HL-60 (cell line): ENCODE measurements at regions not wholly inside any gene's neighbourhood (a gene's known extent, or its start where the extent isn't known, plus 50 kb on each side); places are given as distances from the start of the nearest gene placed in this dataset.

Experiments used
- POLR2AphosphoS5 ChIP-seq: IDR thresholded peaks from 2 replicates; pipeline ENCODE4 v1.6.1; 2012; ENCODE audit warnings: low read depth
- TF ChIP-seq, protein P1 (sequence below): IDR thresholded peaks from one replicate; pipeline ENCODE4 v1.5.1; 2011; ENCODE audit warnings: low read length, control low read depth, inconsistent platforms; ENCODE audit not compliant: insufficient read depth
- TF ChIP-seq, protein P2 (sequence below): IDR thresholded peaks from 2 replicates; pipeline ENCODE4 v1.6.1; 2012; ENCODE audit warnings: low read depth; ENCODE audit not compliant: insufficient replicate concordance

DNA sequence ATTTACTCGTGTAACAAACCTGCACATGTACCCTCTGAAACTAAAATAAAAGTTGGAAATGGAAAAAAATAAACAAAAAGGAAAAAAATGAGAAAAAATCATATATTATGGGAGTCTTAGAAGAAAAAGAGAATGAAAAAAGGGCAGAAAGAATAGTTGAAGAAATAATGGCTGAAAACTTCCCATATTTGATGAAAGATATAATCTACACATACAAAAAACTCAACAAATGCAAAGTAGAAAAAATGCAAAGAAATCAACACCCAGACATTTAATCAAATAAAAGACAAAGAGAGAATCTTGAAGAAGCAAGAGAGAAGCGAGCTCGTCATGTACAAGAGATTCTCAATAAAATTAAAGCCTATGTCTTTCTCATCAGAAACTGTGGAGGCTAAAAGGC lies 73.8 kb downstream of the SLC25A46 start:
- TF ChIP-seq, protein P1, sequence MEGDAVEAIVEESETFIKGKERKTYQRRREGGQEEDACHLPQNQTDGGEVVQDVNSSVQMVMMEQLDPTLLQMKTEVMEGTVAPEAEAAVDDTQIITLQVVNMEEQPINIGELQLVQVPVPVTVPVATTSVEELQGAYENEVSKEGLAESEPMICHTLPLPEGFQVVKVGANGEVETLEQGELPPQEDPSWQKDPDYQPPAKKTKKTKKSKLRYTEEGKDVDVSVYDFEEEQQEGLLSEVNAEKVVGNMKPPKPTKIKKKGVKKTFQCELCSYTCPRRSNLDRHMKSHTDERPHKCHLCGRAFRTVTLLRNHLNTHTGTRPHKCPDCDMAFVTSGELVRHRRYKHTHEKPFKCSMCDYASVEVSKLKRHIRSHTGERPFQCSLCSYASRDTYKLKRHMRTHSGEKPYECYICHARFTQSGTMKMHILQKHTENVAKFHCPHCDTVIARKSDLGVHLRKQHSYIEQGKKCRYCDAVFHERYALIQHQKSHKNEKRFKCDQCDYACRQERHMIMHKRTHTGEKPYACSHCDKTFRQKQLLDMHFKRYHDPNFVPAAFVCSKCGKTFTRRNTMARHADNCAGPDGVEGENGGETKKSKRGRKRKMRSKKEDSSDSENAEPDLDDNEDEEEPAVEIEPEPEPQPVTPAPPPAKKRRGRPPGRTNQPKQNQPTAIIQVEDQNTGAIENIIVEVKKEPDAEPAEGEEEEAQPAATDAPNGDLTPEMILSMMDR = no peak
- no peak for TF ChIP-seq POLR2AphosphoS5
- TF ChIP-seq, protein P2, sequence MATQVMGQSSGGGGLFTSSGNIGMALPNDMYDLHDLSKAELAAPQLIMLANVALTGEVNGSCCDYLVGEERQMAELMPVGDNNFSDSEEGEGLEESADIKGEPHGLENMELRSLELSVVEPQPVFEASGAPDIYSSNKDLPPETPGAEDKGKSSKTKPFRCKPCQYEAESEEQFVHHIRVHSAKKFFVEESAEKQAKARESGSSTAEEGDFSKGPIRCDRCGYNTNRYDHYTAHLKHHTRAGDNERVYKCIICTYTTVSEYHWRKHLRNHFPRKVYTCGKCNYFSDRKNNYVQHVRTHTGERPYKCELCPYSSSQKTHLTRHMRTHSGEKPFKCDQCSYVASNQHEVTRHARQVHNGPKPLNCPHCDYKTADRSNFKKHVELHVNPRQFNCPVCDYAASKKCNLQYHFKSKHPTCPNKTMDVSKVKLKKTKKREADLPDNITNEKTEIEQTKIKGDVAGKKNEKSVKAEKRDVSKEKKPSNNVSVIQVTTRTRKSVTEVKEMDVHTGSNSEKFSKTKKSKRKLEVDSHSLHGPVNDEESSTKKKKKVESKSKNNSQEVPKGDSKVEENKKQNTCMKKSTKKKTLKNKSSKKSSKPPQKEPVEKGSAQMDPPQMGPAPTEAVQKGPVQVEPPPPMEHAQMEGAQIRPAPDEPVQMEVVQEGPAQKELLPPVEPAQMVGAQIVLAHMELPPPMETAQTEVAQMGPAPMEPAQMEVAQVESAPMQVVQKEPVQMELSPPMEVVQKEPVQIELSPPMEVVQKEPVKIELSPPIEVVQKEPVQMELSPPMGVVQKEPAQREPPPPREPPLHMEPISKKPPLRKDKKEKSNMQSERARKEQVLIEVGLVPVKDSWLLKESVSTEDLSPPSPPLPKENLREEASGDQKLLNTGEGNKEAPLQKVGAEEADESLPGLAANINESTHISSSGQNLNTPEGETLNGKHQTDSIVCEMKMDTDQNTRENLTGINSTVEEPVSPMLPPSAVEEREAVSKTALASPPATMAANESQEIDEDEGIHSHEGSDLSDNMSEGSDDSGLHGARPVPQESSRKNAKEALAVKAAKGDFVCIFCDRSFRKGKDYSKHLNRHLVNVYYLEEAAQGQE = no peak
